ENCODE measurements at regions not wholly inside any gene's neighbourhood (a gene's known extent, or its start where the extent isn't known, plus 50 kb on each side); places are given as distances from the start of the nearest gene placed in this dataset.

DNA sequence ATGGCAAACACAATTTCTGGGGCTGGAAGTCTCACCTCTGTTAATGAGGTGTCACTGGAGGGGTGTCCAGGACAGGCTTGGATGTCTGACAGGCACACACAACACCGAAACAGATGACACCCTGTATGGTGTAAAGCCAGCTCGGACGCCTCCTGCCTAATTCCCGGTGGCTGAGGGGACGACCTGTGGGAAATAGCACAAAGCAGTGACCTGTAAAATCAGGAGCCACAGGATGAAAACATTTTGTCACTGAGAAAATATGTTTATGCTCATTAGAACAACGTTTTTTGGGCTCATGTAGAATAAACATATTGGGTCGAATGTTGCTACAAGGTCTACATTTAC, 285.0 kb upstream of the RTL1 start:
- Histone ChIP-seq H3K36me3 (replicated peaks) (no peaks in the 10 kb centered on the region), H3K4me3 (ENCODE audit: low read depth, low read length) (no peak overlapping the region), H3K27me3 (replicated peaks) (no peaks in the 10 kb centered on the region), H3K27ac (no peak overlapping the region)
- in situ Hi-C loops (cut with HindIII; ENCODE audit: low pct_ligation_motif_present, low sequenced_read_pairs), result no loop called here
- no peak for TF ChIP-seq CTCF (IDR thresholded peaks at IDR 0.05; ENCODE audit: low read depth, low read length, missing control alignments)
- no peak for DNase-seq

DNA sequence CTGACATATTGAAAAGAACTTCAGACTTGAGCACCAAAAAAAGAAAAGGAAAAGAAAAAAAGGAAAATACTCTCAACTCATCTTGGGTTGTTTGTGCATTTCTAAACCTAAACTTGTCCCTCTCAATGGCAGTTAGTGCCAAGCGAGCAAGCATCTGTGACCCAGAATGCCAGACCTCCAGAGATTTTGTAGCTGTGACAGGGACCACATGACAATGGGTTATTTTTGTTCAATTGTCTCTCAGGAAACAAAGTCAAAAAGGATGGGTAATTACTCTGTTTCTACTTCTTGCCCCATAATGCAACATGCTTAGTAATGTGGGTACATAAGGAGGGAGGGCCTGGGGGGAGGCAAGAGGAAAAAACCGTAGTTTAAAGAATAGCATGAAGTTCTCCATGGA, 285.7 kb upstream of the RTL1 start:
- Histone ChIP-seq H3K4me3 (ENCODE audit: low read depth, low read length) (no peak overlapping the region), H3K27ac (no peak overlapping the region)
- in situ Hi-C loops (cut with HindIII; ENCODE audit: low pct_ligation_motif_present, low sequenced_read_pairs), result no loop called here

DNA sequence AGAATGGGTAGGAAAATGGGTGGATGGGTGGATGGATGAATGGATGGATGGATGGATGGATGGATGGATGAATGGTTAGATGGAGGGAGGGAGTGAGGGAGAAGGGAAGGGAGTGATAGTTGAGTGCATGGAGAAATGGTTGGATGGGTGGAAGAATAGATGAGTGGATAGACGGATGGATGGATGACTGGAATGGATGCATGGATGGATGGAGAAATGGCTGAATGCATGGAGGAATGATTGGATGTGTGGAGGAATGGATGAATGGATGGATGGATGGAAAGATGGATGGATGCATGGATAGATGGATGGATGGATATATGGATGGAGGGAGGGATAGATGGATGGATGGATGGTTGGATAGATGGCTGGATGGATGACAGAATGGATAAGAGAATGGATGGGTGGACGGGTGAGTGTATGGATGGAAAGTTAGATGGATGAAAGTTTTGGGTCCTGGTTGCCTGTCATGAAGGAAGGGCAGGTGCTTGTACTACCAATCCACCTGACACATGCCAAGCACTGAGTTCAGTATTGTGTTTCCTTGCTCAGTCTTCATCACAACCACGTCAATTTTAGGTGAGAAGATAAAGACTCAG, 286.5 kb upstream of the RTL1 start:
- in situ Hi-C loops (cut with HindIII; ENCODE audit: low pct_ligation_motif_present, low sequenced_read_pairs), result no loop called here
- no peak for TF ChIP-seq CTCF (IDR thresholded peaks at IDR 0.05; ENCODE audit: low read depth, low read length, missing control alignments)
- DNase-seq, result no peak

More for the DNA sequence above, 285.7 kb upstream of the RTL1 start:
- no peak for TF ChIP-seq CTCF (IDR thresholded peaks at IDR 0.05; ENCODE audit: low read depth, low read length, missing control alignments)
- no peaks in the 10 kb centered on the region for H3K27me3 ChIP-seq (replicated peaks)
- H3K36me3 ChIP-seq (replicated peaks), result no peaks in the 10 kb centered on the region
- DNase-seq, result no peak

GRCh38 chr14:101191101-101191720, 287.7 kb upstream of the RTL1 start:
- Histone ChIP-seq H3K27ac (no peak overlapping the region), H3K27me3 (replicated peaks) (no peaks in the 10 kb centered on the region), H3K4me3 (ENCODE audit: low read depth, low read length) (no peak overlapping the region), H3K36me3 (replicated peaks) (no peaks in the 10 kb centered on the region)
- TF ChIP-seq CTCF (IDR thresholded peaks at IDR 0.05; ENCODE audit: low read depth, low read length, missing control alignments), result no peak
- in situ Hi-C loops (cut with HindIII; ENCODE audit: low pct_ligation_motif_present, low sequenced_read_pairs), result no loop called here
- no peak for DNase-seq

More for the DNA sequence above, 286.5 kb upstream of the RTL1 start:
- no peaks in the 10 kb centered on the region for H3K36me3 ChIP-seq (replicated peaks)
- H3K27me3 ChIP-seq (replicated peaks), result no peaks in the 10 kb centered on the region
- H3K27ac ChIP-seq, result no peak overlapping the region
- no peak overlapping the region for H3K4me3 ChIP-seq (ENCODE audit: low read depth, low read length)

DNA sequence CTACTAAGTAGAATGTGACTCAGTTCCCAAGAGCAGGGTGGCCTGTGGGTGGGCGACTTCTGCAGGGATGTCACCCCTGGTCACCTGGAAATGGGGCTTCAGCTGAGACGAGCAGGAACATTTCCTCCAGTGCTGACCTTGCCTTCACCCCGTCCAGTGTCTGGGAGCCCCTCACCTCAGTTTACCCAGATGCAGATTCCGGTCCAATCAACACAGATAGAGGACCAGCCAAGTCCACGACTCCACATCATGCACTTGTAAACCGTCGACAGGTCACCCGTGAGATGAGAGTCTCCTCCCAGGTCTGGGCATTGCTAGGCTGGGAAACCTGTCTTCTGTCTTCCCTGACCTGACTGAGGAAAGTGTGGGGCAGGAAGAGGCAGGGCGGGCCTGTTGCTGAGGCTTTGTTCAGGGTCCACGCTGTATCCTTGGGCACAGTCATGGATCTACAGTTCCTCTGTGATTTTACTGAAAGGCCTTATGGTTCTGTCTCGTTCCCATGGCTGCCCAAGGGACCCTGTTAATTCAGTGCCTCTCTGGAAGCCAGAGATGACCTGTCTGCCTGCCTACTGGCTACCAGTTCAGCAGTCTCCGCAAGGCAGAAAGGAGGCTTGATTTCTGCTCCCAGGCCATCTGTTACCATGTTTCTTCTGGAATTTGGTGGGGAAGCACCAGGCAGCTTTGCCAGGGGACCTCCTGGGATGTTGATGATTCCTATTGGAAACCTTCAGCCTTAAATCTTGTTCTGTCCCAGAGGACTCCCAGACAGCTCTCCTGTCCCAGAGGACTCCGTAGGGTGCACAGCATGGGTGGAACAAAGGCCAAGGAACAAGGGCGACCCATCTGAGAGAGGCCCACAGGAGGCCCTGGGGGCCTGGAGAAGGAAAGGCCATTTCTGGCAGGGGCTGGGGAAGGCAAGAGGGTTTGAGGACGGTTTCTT, 288.5 kb upstream of the RTL1 start:
- Histone ChIP-seq H3K4me3 (ENCODE audit: low read depth, low read length) (no peak overlapping the region), H3K36me3 (replicated peaks) (no peaks in the 10 kb centered on the region), H3K27ac (no peak overlapping the region), H3K27me3 (replicated peaks) (no peaks in the 10 kb centered on the region)
- no peak for TF ChIP-seq CTCF (IDR thresholded peaks at IDR 0.05; ENCODE audit: low read depth, low read length, missing control alignments)
- no peak for DNase-seq
- in situ Hi-C loops (cut with HindIII; ENCODE audit: low pct_ligation_motif_present, low sequenced_read_pairs), result no loop called here

Data from brain microvascular endothelial cell (primary cell).